GM23338 (cell line): ENCODE measurements at regions not wholly inside any gene's neighbourhood (a gene's known extent, or its start where the extent isn't known, plus 50 kb on each side); places are given as distances from the start of the nearest gene placed in this dataset.

Source experiments
- EZH2 ChIP-seq: fragments of 200-600 bp; sonication (generic); IDR thresholded peaks from one replicate; pipeline ENCODE4 v1.8.0; 2017; ENCODE audit warnings: antibody characterized with exemption, mild to moderate bottlenecking, low read depth; ENCODE audit not compliant: unreplicated experiment
- EZH2phosphoT487 ChIP-seq: fragments of 200-600 bp; sonication (generic); IDR thresholded peaks from one replicate; pipeline ENCODE4 v1.8.1; 2018; ENCODE audit warnings: antibody characterized with exemption; ENCODE audit not compliant: unreplicated experiment
- REST ChIP-seq: IDR thresholded peaks from one replicate; pipeline ENCODE4 v1.6.1; 2018; ENCODE audit warnings: antibody characterized with exemption; ENCODE audit not compliant: unreplicated experiment

GRCh38 chr1:55605155-55605554 is 390.0 kb upstream of the USP24 start:
- no peak for TF ChIP-seq EZH2
- no peak for TF ChIP-seq EZH2phosphoT487
- TF ChIP-seq REST, result no peak
